Bronchial epithelial cell (primary cell): ENCODE measurements at regions not wholly inside any gene's neighbourhood (a gene's known extent, or its start where the extent isn't known, plus 50 kb on each side); places are given as distances from the start of the nearest gene placed in this dataset.

Experiments
- DNase-seq: peaks from one replicate; pipeline ENCODE4 v3.0.0-alpha.2; 2010; ENCODE audit warnings: low read depth
- FAIRE-seq: peaks from 2 replicates; lab custom pipeline; 2011; peaks lifted over from hg19 to GRCh38; lab: Jason Lieb, UNC
- H3K27me3 ChIP-seq: 2 replicates; pipeline ENCODE4 v1.5.1; 2011; ENCODE audit warnings: low read length; ENCODE audit not compliant: control insufficient read depth, insufficient read depth
- H3K36me3 ChIP-seq: 2 replicates; pipeline ENCODE4 v1.5.1; 2011; ENCODE audit warnings: low read length; ENCODE audit not compliant: control insufficient read depth, insufficient read depth
- H3K4me3 ChIP-seq: 2 replicates; pipeline ENCODE4 v1.5.1; 2011; ENCODE audit warnings: mild to moderate bottlenecking, low read depth, low read length, control low read depth
- TF ChIP-seq, protein P1 (sequence below): IDR thresholded peaks from 2 replicates; pipeline ENCODE4 v1.5.1; 2011; ENCODE audit warnings: mild to moderate bottlenecking, moderate library complexity, low read length, control low read depth, inconsistent platforms; ENCODE audit not compliant: insufficient read depth, severe bottlenecking

DNA sequence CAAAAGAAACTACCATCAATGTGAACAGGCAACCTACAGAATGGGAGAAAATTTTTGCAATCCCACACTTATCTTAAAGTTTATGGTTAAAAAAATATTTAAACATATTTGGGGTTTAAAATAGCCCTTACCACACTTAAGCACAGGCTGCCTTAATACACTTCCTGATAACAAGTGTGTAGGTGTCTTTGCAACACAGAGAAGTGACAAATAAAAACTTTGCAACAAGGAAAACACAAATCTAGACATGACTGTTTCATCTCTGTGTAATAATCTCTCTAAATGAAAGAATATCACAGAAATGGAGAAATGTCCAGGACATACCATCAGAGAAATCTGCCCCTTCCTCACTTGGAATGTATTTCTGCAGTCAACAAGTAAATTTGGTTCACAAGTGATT is 464.1 kb upstream of the ARHGEF26 start:
- FAIRE-seq, result no peak
- TF ChIP-seq, protein P1, sequence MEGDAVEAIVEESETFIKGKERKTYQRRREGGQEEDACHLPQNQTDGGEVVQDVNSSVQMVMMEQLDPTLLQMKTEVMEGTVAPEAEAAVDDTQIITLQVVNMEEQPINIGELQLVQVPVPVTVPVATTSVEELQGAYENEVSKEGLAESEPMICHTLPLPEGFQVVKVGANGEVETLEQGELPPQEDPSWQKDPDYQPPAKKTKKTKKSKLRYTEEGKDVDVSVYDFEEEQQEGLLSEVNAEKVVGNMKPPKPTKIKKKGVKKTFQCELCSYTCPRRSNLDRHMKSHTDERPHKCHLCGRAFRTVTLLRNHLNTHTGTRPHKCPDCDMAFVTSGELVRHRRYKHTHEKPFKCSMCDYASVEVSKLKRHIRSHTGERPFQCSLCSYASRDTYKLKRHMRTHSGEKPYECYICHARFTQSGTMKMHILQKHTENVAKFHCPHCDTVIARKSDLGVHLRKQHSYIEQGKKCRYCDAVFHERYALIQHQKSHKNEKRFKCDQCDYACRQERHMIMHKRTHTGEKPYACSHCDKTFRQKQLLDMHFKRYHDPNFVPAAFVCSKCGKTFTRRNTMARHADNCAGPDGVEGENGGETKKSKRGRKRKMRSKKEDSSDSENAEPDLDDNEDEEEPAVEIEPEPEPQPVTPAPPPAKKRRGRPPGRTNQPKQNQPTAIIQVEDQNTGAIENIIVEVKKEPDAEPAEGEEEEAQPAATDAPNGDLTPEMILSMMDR, result no peak
- no peaks in the 10 kb centered on the region for H3K27me3 ChIP-seq
- no peak overlapping the region for H3K4me3 ChIP-seq
- H3K36me3 ChIP-seq, result no peaks in the 10 kb centered on the region
- DNase-seq, result no peak

DNA sequence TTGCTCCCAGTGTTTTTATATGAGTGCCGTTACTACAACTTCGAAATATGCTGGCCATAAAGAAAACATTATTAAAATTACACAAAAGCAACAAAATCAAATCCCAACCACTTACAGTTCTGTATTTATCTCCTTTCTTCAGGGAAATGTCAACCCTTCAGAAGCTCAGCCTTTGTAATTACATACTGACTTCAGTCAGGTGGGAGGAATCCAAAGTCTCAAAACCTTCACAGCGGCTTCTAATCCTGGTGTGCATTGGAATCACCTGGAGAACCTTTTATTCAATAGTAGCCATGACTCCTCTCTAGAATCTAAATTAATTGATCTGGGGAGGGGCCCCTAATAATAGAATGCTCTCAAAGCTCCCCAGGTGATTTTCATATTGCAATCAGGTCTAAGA is 463.7 kb upstream of the ARHGEF26 start:
- H3K4me3 ChIP-seq, result no peak overlapping the region
- no peaks in the 10 kb centered on the region for H3K36me3 ChIP-seq
- no peak for DNase-seq
- TF ChIP-seq, protein P1, result no peak
- no peaks in the 10 kb centered on the region for H3K27me3 ChIP-seq
- no peak for FAIRE-seq

DNA sequence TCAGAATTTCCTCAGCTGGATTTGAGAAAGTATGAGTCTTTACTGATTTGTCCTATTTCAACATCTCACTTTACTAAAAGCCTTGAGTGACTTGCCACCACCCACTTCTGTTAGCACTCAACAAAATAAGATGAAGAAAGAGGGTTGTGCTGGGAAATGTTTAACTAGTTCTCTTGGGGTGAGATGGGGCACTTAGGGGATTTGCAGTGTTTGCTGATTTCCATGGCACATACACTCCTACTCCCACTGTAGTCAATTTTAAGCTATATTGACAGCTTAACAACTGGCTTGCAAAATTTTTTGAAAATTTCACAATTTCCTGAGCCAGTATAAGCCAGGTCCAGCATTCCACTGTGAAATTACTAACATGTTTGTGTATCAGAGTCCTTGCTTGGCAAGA is 463.1 kb upstream of the ARHGEF26 start:
- no peaks in the 10 kb centered on the region for H3K27me3 ChIP-seq
- no peak overlapping the region for H3K4me3 ChIP-seq
- DNase-seq (no peak), FAIRE-seq (no peak)
- TF ChIP-seq, protein P1, result no peak
- H3K36me3 ChIP-seq, result no peaks in the 10 kb centered on the region

DNA sequence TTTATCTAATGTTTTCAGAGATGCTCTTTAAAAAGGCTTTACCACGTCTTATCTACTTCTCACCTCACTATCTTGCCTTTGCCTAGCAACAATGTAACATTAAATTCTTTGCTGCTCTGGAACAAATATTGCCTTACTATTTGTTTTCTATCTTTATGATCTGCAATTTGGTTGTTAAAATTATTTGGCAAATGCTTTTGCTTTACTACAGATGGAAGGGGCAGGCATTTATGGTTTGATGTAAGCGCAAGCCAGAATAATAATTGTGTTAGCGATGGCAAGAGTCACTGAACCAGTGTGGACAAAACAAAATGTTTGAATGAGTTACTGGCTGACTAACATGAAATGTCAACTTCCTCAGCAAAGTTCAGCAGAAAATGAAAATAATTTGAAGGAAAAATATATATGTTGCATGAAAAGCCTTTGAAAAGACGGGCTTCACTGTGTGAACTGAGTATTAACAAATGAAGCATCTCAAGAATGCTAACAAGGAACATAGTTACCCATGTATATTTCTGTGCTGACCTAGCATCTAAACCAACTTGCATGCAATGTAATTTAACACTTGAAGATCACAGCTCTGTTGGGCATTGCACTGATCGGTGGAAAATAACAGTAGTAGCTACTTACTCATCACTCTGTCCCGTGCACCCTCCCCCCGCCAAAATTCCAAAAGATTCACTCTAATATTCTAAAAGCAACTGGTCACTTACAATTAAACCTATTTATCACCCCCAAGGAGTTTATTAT is 454.0 kb upstream of the ARHGEF26 start:
- FAIRE-seq (no peak), DNase-seq (no peak)
- Histone ChIP-seq H3K4me3 (no peak overlapping the region), H3K36me3 (no peaks in the 10 kb centered on the region), H3K27me3 (no peaks in the 10 kb centered on the region)
- TF ChIP-seq, protein P1, result no peak

DNA sequence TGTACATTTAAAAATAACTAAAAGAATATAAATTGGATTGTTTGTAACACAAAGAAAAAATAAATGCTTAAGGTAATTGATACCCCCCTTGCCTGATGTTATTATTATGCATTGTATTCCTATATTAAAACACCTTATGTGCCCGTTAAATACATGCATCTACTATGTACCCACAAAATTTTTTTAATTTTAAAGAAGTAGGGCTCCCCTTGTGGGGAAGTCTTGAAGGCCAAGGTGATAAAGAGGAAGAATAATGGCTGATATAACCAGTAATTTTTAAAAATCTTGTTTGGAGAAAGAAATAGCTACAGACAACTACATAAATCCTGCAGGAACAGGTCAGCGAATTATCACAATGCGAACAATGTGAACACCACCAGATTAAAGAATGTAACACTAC is 451.7 kb upstream of the ARHGEF26 start:
- FAIRE-seq, result no peak
- DNase-seq, result no peak
- no peak overlapping the region for H3K4me3 ChIP-seq
- no peaks in the 10 kb centered on the region for H3K36me3 ChIP-seq
- no peaks in the 10 kb centered on the region for H3K27me3 ChIP-seq
- TF ChIP-seq, protein P1, result no peak

DNA sequence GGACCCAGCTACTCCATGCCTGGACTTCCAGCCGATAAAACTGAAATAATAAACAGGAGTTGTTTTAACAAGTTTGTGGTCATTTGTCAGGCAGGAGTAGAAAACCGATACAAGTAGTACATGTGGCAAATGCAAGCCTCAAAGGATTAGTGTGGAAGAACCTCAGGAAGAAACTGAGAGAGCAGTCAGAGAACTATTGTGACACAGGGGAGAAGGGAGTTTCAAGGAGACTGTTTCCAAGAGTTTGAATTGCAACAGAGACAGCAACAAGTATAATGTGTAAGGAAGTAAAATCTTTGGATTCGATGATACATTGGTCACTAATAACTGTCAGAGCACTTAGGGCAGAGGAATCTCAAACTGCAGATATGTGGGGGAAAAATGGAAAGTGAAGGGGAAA is 450.6 kb upstream of the ARHGEF26 start:
- TF ChIP-seq, protein P1, result no peak
- DNase-seq, result no peak

More for the DNA sequence above, 450.6 kb upstream of the ARHGEF26 start:
- H3K4me3 ChIP-seq, result no peak overlapping the region
- no peaks in the 10 kb centered on the region for H3K36me3 ChIP-seq
- no peaks in the 10 kb centered on the region for H3K27me3 ChIP-seq
- no peak for FAIRE-seq
